Heart left ventricle (tissue), 13 donors: ENCODE measurements at regions not wholly inside any gene's neighbourhood (a gene's known extent, or its start where the extent isn't known, plus 50 kb on each side); places are given as distances from the start of the nearest gene placed in this dataset.

ENCODE experiments used
- CTCF ChIP-seq, 12 donors: fragments of 200-600 bp; sonication (generic) in 4 of 12; IDR thresholded peaks; one replicate each; pipeline versions ENCODE4 v1.5.0 to v1.8.0; 2018 to 2022; ENCODE audit warnings: antibody characterized with exemption in 12 of 12, mild to moderate bottlenecking in 5 of 12
- POLR2A ChIP-seq, 2 donors: fragments of 450-650 bp; IDR thresholded peaks; one replicate each; pipeline ENCODE4 v1.6.1; 2017; ENCODE audit warnings: antibody characterized with exemption in 2 of 2, mild to moderate bottlenecking in 2 of 2, moderate library complexity in 2 of 2
- donor health status: ischemic (EF 13 %, LVEDD 7.1; RV severe dilation, severe dysfunction).
- donor health status: DM: no; HTN: yes; CAD: no.
- donor health status: DM: no; HTN: no; CAD: no.
- donor health status: ischemic (EF 25% LVEDD 6.9; RV normal size, moderate dysfunction).
- donor health status: ischemic (EF 25% LVEDD 5.7; RV mildly dilated, moderate dysfunction).
- donor health status: ischemic (EF 35%, LVEDD 5.7; RV mildly dilated, moderate dysfunction).
- donor health status: nonischemic (EF 11% LVEDD 7.7; RV severe dilation, severe dysfunction).
- donor health status: DM: yes; HTN: yes; CAD: no.
- donor health status: PGD.
- donor health status: ischemic (EF 29% LVEDD 5.4; RV normal size, mild dysfunction).
- donor health status: nonischemic (EF 23%, LVEDD 6.1; RV moderate dilation, normal function).

DNA sequence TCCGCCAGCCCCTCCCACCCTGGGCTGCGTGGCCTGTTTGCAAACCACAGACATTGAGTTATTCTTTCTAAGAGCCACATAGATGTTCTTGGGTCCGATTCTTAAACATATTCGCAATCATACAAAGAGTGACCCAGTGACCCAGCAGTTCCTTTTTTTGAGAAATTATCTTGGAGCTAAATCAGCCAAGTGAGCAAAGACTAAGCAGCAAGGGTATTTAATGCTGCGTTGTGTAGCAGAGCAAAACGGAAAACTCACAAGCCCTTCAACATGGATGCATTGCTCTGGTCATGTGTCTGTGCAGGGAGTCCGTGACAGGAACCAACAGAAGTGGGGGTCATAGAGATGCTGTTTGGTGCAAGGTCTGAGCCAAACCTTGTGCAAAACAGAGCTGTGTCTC, 95.6 kb downstream of the OLFM1 start:
- TF ChIP-seq CTCF (IDR thresholded peaks at IDR 0.05), result no peak
- no peak for TF ChIP-seq POLR2A (IDR thresholded peaks at IDR 0.05)
